ENCODE measurements at regions not wholly inside any gene's neighbourhood (a gene's known extent, or its start where the extent isn't known, plus 50 kb on each side); places are given as distances from the start of the nearest gene placed in this dataset.
A peak's percentile ranks its signal among the peaks of the same experiment; 100 is the strongest.

DNA sequence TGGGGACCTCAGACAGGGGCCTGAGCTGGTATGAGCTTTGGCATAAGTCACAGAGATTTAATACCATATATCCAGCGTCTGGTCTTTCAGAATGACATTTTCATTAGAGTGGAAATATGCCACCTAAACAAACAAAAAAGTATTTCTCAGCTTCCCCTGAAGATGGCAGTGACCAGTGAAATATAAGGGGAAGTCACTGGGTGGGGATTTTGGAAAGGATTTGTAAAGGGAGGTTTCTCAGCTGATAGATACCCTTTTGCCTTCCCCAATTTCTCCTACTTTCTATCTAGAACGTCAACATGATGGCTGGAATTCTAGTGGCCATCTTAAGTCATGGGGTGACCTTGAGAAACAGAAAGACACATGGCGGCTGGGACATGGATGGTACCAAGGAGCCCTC lies 137.7 kb upstream of the LRFN2 start:
- DNase-seq (ENCODE audit: low read depth): no peak
- no peak overlapping the region for H3K4me3 ChIP-seq (ENCODE audit: low read depth, low read length)
- no peaks in the 10 kb centered on the region for H3K27me3 ChIP-seq (ENCODE audit: control insufficient read depth, insufficient read depth, low read length)
- TF ChIP-seq, protein P1, sequence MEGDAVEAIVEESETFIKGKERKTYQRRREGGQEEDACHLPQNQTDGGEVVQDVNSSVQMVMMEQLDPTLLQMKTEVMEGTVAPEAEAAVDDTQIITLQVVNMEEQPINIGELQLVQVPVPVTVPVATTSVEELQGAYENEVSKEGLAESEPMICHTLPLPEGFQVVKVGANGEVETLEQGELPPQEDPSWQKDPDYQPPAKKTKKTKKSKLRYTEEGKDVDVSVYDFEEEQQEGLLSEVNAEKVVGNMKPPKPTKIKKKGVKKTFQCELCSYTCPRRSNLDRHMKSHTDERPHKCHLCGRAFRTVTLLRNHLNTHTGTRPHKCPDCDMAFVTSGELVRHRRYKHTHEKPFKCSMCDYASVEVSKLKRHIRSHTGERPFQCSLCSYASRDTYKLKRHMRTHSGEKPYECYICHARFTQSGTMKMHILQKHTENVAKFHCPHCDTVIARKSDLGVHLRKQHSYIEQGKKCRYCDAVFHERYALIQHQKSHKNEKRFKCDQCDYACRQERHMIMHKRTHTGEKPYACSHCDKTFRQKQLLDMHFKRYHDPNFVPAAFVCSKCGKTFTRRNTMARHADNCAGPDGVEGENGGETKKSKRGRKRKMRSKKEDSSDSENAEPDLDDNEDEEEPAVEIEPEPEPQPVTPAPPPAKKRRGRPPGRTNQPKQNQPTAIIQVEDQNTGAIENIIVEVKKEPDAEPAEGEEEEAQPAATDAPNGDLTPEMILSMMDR (IDR thresholded peaks at IDR 0.05; ENCODE audit: insufficient read depth, low read length, poor library complexity, severe bottlenecking): no peak
- no peaks in the 10 kb centered on the region for H3K36me3 ChIP-seq (ENCODE audit: control insufficient read depth, insufficient read depth, low read length)

DNA sequence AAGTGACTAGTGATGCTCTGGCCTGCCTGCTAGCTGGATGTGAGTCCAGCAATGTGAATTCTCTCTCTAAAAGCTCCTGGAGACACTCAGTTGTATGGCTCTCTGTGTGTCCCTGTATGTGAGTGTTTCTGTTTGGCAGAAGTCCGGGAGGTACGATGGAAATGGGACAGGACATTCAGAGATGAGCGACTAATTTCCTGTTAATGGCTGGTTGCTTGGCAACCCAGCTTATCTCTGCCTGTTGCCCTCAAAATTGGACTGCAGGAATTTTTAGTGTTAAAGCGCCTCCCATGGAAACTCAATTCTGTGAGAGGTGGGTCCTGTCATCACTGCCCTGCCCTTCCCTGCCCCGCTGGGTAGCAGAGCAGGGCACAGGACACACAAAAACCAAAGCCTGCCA lies 136.8 kb upstream of the LRFN2 start:
- DNase-seq (ENCODE audit: low read depth): no peak
- H3K36me3 ChIP-seq (ENCODE audit: control insufficient read depth, insufficient read depth, low read length): no peaks in the 10 kb centered on the region
- TF ChIP-seq, protein P1 (IDR thresholded peaks at IDR 0.05; ENCODE audit: insufficient read depth, low read length, poor library complexity, severe bottlenecking): no peak
- no peak overlapping the region for H3K4me3 ChIP-seq (ENCODE audit: low read depth, low read length)
- no peaks in the 10 kb centered on the region for H3K27me3 ChIP-seq (ENCODE audit: control insufficient read depth, insufficient read depth, low read length)

DNA sequence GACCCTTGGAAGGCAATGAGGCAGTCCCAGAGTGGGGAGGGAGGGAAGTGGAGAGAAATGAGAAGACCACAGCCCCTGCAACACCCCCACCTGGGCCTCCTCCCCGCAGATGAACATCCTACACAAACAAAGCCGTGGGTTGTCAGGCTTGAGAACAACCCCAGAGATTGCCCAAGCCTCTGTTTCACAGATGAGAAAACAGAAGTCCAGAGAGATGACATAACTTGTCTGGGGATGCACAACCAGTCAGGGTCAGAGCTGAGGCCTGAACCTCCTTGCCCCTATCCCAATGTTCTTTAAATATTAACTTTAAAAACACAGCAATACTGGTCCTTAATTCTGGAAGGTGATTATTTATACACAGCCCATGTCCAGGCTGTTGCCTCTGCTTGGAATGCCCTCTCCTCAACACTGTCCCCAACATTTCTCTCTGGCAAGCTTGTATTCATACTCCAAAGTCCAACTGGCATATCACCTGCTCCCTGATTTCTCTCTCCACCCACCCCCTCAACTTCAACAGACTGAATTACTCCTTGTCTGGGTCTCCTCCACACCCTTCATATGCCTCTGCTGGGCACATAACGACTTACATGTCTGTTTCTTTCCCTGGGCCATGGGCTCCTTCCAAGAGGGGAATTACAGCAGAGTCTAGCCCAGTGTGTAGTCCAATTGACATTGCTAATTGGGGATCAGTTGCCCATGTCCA lies 135.5 kb upstream of the LRFN2 start:
- H3K4me3 ChIP-seq (ENCODE audit: low read depth, low read length): no peak overlapping the region
- no peaks in the 10 kb centered on the region for H3K36me3 ChIP-seq (ENCODE audit: control insufficient read depth, insufficient read depth, low read length)
- TF ChIP-seq, protein P1 (IDR thresholded peaks at IDR 0.05; ENCODE audit: insufficient read depth, low read length, poor library complexity, severe bottlenecking): no peak
- H3K27me3 ChIP-seq (ENCODE audit: control insufficient read depth, insufficient read depth, low read length): no peaks in the 10 kb centered on the region
- DNase-seq (ENCODE audit: low read depth): peak; percentile 44

DNA sequence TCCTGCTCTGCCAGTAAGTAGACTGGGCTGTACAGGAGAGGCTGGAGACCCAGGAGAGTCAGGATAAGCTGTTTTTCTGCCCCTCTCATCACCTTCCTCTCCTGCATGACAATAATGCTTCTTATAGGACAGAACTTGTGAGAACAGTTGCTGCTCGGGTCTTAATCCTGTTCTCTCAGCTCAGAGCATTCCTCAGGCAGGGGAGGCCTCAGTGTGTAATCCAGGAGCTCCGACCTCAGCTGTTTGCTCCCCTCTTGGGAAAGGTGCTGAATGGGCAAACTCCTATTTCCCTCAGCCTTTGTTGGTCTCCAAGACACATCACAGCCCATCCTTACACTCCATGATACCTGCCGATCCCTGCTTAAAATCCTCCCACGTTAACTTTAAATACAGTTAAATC lies 134.9 kb upstream of the LRFN2 start:
- Histone ChIP-seq H3K36me3 (ENCODE audit: control insufficient read depth, insufficient read depth, low read length) (no peaks in the 10 kb centered on the region), H3K27me3 (ENCODE audit: control insufficient read depth, insufficient read depth, low read length) (no peaks in the 10 kb centered on the region), H3K4me3 (ENCODE audit: low read depth, low read length) (no peak overlapping the region)
- TF ChIP-seq, protein P1 (IDR thresholded peaks at IDR 0.05; ENCODE audit: insufficient read depth, low read length, poor library complexity, severe bottlenecking): no peak
- no peak for DNase-seq (ENCODE audit: low read depth)

DNA sequence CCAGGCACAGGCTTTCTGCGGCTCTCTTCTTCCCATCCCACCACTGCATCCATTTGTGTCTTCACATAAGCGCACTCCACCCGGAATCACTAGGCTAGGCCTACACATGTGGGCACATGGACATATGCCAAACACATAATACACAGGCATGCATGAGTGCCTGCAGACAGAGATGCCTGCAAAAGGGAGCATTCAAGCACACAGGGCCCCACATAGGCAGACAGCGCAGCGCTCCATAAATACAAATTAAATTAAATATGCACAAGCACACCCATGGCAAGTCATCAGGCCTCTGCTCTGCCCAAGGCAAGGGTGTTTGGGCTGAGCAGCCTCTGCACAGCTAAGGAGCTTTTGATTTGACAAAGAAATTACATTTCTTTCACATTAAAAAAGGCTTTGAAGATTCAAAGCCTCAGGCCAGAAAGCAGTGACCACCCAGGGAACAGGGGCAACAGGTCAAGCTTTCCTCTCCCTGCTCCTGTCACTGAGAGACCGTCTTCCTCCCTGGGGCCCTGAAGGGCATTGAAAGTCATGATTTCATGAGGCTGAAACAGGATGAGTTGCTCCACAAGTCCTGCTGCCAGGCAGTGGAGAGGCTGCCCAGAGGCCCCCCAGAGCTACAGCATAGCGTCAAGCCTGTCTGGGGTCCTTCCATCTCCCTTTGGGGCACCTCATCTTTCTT lies 134.2 kb upstream of the LRFN2 start:
- no peaks in the 10 kb centered on the region for H3K36me3 ChIP-seq (ENCODE audit: control insufficient read depth, insufficient read depth, low read length)
- DNase-seq (ENCODE audit: low read depth): no peak
- TF ChIP-seq, protein P1 (IDR thresholded peaks at IDR 0.05; ENCODE audit: insufficient read depth, low read length, poor library complexity, severe bottlenecking): no peak
- no peaks in the 10 kb centered on the region for H3K27me3 ChIP-seq (ENCODE audit: control insufficient read depth, insufficient read depth, low read length)
- no peak overlapping the region for H3K4me3 ChIP-seq (ENCODE audit: low read depth, low read length)

Data from kidney epithelial cell (primary cell).